HFF-Myc (cell line): ENCODE measurements at regions not wholly inside any gene's neighbourhood (a gene's known extent, or its start where the extent isn't known, plus 50 kb on each side); places are given as distances from the start of the nearest gene placed in this dataset.

Experiments
- DNase-seq: peaks from one replicate; pipeline ENCODE4 v3.0.0-alpha.2; 2011; ENCODE audit warnings: low read depth; ENCODE audit errors: extremely low read depth
- H3K4me3 ChIP-seq: replicated peaks from 2 replicates; pipeline ENCODE4 v1.5.1; 2011; ENCODE audit warnings: low read depth, mild to moderate bottlenecking, control low read depth, low read length
- CTCF ChIP-seq: IDR thresholded peaks from 2 replicates; pipeline ENCODE4 v1.5.1; 2012; ENCODE audit warnings: mild to moderate bottlenecking, low read depth, low read length, control low read depth; ENCODE audit errors: missing control alignments

DNA sequence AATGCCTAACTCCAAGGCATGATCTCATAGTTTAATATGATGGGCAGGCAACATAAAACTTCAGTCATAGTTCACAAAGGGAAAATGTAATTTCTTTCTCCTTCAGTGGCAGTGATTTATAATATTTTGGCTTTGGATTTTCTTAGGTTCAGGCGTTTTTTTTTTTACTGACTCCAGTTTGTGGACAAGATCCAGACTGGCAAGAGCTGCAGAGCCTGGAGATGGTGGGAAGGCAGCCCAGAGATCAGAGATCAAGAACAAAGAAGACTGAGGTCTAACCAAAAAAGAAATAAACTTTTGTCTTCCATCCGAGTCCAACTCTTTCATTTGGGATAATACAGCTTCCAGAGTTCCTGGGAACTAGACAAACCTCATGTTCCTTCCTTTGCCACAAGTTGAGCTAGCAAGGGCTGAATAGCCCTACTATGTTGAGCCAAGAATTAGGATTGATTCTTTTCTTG is 215.3 kb upstream of the SETBP1 start:
- H3K4me3 ChIP-seq: no peak overlapping the region
- no peak for DNase-seq
- no peak for TF ChIP-seq CTCF

- no peak overlapping the region for H3K4me3 ChIP-seq
- DNase-seq: no peak
- TF ChIP-seq CTCF: no peak
These were observed 213.7 kb upstream of the SETBP1 start for GRCh38 chr18:44466997-44467396.

GRCh38 chr18:44467718-44468117 is 213.0 kb upstream of the SETBP1 start:
- DNase-seq: no peak

GRCh38 chr18:44473394-44474066 is 207.2 kb upstream of the SETBP1 start:
- DNase-seq: no peak
- TF ChIP-seq CTCF: no peak

More at GRCh38 chr18:44467718-44468117, 213.0 kb upstream of the SETBP1 start:
- H3K4me3 ChIP-seq: no peak overlapping the region
- TF ChIP-seq CTCF: no peak

DNA sequence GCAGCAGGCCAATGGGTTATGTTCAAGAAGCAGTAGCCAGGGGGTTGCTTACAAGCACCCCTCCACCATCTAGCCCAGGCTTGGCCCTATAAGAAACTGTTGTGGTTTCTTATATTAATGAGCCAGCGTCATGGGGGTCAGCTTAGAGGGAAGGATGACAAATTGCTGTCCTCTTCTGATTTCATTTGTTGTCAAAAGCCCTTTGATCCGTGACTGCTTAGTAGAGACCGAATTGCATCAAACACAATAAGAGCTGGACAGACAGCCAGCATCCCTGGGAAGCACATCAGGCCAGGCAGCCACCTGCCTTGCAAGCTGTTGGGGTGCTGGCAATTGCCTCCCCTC is 206.6 kb upstream of the SETBP1 start:
- no peak for DNase-seq
- TF ChIP-seq CTCF: no peak

More at GRCh38 chr18:44473394-44474066, 207.2 kb upstream of the SETBP1 start:
- H3K4me3 ChIP-seq: no peak overlapping the region

DNA sequence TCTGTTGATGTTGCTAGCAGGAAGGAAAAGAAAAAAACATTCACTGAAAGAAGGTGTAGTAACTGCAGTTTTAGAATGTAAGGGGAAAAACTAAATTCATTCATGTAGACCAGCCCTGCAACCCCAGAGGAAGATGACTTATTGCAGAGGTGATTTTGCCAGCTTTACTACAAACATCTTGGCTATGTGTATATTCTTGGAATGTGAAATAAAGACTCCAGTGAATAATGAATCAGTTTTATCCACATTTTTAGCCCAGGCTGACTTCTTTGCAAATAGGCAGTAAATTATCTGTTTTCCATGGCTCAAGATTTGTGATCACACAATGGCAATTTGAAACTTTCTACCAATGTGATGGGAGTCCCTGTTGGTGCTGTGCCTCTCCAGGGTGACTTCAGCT is 206.1 kb upstream of the SETBP1 start:
- no peak for DNase-seq
- no peak for TF ChIP-seq CTCF
- no peak overlapping the region for H3K4me3 ChIP-seq

More for the DNA sequence above, 206.6 kb upstream of the SETBP1 start:
- H3K4me3 ChIP-seq: no peak overlapping the region

DNA sequence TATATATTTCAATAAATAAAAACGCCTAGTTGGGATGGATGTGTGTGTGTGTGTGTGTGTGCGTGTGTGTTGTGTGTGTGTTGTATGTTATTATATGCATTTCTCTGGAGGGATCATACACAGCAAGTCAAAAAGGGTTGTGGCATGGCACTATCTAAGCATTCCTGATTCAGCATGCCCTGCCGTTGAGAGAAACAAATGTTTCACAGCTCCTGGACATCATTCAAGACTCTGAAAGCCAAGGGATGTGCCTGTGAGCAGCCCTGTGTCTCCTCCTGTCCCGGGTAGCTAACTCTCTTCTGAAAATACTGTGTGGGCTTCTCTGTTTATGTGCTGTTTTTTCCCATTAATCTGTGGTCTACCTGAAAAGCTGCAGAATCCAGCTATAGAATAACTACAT is 197.9 kb upstream of the SETBP1 start:
- no peak overlapping the region for H3K4me3 ChIP-seq
- TF ChIP-seq CTCF: no peak
- DNase-seq: no peak
